ENCODE measurements at regions not wholly inside any gene's neighbourhood (a gene's known extent, or its start where the extent isn't known, plus 50 kb on each side); places are given as distances from the start of the nearest gene placed in this dataset.
"Not testable (repeated sequence)": the region's sequence is repeated elsewhere in the genome, so short reads cannot be mapped to it uniquely, and the experiment has no call there.

GRCh38 chr3:107468782-107469181, 54.0 kb upstream of the BBX start:
- DNase-seq (ENCODE audit: low read depth in 2 of 2) = no peak

- DNase-seq (ENCODE audit: low read depth in 2 of 2) = not testable (repeated sequence)
Measured at GRCh38 chr3:107470496-107470895, 52.3 kb upstream of the BBX start.

Measured in stimulated activated CD8-positive, alpha-beta memory T cell treated with anti-CD3 and anti-CD28 coated beads, Interleukin-2, amount 100 ng/mL, for 1 hour (primary cell).